Non-pigmented ciliary epithelial cell (primary cell): ENCODE measurements at regions not wholly inside any gene's neighbourhood (a gene's known extent, or its start where the extent isn't known, plus 50 kb on each side); places are given as distances from the start of the nearest gene placed in this dataset.

ENCODE experiments used
- DNase-seq: peaks from one replicate; pipeline ENCODE4 v3.0.0-alpha.2; 2010; ENCODE audit warnings: low read depth

DNA sequence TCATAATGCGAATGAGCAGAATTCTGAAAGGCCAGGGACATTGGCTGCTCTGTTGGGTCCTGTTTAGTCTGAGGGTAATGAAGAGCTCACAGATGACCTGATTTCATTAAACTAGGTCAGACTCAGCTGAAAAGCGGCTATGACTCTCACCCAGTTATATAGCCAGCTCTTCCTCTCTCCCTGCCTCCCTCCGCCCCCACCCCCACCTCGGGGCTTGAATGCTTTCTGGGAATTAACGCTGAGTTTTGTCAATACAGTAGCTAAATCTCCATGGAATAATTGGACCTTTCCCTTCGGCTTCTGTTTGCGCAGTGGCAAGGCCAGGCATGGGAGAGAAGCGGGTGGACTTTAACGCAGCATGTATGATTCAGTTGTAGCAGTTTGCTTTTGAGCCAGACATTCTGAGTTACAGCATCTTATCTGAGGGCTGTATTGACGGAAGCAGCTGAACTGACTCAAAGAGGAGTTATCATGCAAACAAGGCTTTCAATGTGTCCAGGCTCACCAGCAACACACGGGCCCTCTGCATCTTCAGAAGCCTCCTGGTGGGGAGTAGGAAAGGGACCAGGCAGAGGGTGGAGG, 110.6 kb downstream of the MYCN start:
- no peak for DNase-seq

DNA sequence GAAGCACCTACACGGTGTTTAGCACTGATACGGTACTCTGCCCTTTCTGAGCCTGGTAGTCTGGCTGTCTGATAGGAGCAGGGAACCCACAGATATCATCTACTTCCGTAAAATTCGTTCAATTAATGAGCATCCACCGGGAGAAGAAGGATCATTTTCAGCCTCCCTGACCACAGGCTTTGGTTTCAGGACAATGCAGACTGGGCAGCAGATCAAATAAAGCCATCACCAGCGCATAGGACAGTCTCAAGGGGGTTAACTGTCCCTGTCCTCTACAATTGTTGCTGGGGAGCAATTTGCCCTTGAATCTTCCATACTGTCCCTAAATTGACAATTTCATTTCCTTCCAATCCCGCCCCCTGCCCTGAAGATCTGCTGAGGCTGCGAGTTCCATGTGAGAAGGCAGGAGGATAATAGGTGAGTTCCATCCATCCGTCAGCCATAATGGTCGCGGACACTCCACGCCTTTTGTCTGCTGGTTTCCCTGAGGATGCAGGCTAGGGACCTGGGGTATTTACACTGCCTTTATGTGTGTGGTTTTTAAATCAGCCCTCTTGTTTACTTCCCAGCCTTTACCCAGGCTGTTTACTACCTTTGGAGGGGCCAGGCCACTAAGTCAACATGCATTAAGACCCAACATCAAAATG, 110.0 kb downstream of the MYCN start:
- no peak for DNase-seq

DNA sequence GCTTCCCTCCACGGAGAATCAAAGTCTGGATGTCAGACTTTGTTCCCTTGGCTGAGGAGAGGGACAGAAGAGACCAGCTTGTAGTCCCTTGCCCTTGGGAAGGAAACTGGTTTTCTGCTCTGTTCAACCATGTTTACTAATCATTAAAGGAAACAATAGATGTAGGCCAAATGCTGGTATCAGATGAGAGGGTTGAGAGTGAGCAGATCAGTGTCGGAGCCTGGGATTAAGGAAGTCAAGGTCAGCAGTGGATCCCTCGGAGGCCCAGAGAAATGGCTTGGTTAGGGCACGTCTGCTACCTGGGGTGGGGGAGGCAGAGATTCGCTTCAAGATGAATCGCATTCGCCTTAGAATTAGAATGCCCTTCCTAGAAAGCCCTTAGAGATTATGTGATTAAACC, 109.1 kb downstream of the MYCN start:
- DNase-seq, result no peak

- DNase-seq, result no peak
Observed at GRCh38 chr2:16048466-16048865, 108.1 kb downstream of the MYCN start.

- DNase-seq, result no peak
Observed at GRCh38 chr2:16047701-16048100, 107.4 kb downstream of the MYCN start.

DNA sequence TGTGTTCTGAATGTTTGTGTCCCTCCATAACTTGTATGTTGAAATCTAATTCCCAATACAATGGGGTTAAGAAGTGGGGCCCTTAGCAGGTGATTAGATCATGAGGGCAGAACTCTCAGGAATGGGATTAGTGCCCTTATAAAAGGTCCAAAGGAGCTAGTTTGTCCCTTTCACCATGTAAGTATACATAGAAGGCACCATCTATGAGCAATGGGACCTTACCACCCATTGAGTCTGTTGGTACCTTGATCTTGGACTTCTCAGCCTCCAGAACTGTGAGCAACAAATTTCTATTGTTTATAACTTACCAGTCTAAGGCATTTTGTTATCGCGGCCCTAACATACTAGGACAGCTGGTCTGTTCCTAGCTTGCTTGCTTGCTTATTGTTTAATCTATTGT, 106.3 kb downstream of the MYCN start:
- DNase-seq, result no peak

DNA sequence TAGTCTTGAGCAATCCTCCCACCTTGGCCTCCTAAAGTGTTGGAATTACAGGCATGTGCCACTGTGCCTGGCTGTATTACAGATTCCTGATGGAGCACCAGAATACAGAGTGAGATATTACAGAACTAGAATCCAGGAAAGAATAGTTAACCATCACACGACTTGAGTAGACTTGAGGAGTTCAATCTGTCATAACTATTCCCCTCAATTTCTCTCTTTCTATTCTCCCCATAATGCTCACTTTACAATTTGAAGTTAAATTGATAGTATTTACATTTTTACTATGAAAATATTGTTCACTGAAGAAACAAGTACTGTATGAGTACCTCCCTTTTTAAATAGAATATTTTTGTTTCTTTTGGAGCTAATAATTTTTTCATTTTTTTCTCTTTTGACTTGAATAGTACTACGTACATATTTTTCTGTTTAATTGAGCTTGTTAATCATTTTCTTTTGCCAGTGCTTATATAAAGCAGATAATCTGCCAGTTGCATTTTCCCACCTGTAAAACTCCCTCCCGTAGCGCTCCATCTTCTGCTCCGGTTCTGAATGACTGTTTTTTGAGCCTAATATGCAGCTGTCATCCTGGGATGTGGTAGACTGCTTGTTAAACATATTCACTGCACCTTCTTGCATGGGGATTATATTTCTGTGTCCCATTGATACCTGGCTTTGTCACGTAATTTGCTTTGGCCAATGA, 105.5 kb downstream of the MYCN start:
- DNase-seq, result no peak

- no peak for DNase-seq
Observed at GRCh38 chr2:16044946-16045456, 104.7 kb downstream of the MYCN start.

DNA sequence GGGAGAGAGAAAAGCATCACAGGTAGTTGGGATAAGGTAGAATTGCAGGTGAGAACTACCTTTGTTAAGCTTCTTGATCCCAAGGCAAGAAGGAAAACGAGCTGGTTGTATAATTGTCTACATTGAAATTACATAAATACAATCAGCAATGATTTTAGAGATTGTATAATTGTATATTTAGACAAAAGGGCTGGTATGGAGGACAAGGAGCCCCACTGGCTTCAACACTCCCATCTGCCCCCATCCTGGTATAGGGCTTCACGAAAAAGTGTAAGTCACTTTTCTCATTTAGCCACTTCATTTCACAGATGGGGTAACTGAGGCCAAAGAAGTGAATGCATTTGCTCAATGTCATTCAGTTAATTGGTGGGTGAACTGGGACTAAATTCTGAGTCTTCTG, 103.3 kb downstream of the MYCN start:
- DNase-seq, result no peak

DNA sequence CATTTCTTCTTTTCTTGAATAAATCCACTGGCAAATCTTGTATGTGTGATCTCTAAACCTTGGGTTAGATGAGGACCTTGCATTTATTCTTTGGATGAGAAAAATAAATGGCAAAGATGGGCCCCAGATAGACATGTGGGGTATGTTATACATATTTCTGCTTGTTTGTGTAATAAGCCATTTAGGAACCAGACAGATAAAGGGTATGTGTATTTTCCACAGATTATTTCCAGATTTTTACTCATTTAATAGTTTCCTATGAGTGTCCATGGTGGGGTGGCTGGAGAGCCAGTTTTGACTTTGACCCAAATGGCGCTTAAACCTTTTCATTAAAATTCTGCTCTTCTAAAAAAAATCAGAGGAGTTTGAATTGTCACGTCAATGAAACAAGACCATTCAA, 102.8 kb downstream of the MYCN start:
- no peak for DNase-seq

- no peak for DNase-seq
Observed at GRCh38 chr2:16042201-16042700, 101.9 kb downstream of the MYCN start.

- no peak for DNase-seq
Observed at GRCh38 chr2:16040271-16041010, 100.1 kb downstream of the MYCN start.

DNA sequence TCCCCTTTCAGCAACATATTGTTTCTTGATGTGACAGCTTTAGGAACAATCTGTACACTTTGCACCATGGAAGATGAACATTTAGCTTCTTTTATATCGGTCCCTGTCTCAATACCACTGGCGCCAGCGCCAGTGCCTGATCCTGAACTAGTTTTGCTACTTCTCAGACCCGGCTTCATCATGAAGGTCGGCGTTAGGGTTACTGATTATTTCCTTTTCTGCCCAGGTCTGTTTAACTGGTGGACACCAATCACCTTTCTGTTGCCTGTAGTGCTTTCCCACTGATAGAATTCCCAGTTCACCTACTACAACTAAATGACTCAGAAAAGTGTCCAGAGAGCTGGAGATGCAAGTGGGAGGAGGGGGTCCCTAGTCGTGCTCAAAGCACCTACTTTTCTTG, 99.5 kb downstream of the MYCN start:
- DNase-seq, result no peak

DNA sequence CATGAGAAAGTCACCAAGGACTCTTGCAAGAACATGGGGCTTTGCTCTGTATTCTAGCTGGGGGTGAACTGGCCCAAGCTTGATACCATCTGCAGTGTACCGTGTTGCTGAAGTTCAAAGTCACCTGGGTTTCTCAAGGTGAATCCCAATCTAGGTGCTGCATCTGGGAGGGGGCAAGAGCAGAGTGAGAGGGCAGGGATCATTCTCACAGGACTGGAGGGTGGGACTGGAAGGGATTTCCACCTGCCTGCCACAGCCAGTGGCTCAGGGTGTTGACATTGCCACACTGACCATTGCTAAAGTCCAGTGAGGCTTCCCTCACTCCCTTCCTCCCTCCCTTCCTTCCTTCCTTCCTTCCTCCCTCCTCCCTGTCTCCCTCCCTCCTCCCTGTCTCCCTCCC, 98.7 kb downstream of the MYCN start:
- DNase-seq, result no peak

- no peak for DNase-seq
Observed at GRCh38 chr2:16038621-16039020, 98.3 kb downstream of the MYCN start.

DNA sequence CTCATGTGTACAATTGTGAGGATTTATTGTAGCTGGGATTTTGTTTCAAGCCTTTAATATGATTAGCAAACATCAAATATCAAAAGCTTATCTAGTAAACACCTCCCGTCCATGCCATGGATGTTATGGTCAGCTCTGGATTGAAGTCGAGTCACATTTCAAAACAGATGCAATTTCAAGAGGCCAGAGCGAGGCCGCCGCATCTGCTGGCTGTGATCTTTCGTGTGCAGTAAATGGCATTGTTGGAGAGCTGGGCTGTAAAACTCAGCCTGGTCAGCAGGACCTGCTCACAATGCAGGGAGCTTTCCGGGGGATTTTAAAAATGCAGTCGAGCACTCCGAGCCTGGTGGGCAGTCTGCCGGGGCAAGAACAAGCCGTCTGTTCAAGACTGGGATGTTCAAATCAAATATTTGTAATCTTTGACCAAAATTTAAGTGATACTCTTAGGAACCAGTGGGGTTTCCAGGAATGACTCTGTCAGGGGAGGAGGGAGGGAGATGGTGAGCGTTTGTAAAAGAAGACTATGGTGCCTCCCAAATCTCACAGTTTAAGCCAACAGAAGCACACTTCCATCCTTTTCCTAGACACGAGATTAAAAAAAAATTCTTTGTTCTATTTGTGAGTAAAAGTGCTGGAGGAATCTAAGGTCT, 97.6 kb downstream of the MYCN start:
- DNase-seq, result no peak

DNA sequence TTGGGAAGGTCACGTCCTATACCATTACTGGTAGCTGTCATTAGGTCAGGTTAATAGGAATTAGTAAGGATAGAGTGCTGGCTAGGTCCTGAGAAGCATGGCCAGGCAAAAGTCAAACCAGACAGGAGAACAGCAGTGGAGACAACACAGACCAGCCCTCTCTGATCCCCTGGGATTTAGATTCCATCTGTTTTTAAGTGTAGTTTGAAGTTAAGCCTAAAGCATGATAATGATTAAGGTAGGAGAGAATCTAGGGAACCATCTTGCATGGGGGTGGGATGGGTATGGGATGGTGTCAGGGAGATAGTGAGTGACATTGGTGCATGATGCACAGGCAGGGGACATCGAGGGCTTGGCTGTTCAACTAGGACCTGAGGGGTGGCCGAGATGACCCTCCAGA, 96.6 kb downstream of the MYCN start:
- DNase-seq, result no peak

GRCh38 chr2:16035747-16036745, 95.7 kb downstream of the MYCN start:
- DNase-seq, result no peak

DNA sequence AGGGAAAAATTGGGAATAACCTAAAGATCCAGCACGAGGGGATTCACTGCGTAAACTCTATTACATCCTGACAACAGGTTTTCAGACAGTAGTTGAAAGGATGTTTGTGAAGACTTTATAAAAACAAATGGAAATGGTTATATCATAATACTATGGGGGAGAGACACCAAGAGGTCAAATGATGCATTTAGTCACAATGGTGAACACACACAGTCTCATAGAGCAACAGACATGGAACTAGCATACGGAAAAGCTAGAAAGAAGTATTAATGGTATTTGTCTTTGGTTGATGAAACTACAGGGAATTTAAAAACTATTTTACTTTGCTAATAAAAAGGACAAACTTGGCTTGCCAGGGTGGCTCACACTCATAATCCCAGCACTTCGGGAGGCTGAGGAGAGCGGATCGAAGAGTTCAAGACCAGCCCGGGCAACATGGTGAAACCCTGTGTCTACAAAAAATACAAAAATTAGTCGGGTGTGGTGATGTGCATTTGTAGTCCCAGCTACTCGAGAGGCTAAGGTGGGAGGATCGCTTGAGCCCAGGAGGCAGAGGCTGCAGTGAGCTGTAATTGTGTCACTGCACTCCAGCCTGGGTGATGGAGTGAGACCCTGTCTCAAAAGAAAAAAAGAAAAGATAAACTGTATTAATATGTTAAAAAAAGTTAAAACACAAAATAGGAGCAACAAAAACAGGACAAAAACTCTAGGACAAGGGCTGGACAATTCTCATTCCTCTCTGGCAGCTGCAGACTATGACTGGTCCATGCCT, 94.8 kb downstream of the MYCN start:
- no peak for DNase-seq
